ENCODE measurements at regions not wholly inside any gene's neighbourhood (a gene's known extent, or its start where the extent isn't known, plus 50 kb on each side); places are given as distances from the start of the nearest gene placed in this dataset.

- no peak for TF ChIP-seq ZBTB46 (CRISPR knock-in tag; IDR thresholded peaks at IDR 0.05; ENCODE audit: borderline replicate concordance)
- no peak for TF ChIP-seq HIVEP1 (CRISPR knock-in tag; IDR thresholded peaks at IDR 0.05)
- no peak for TF ChIP-seq PREB (CRISPR knock-in tag; IDR thresholded peaks at IDR 0.05)
- no peak for TF ChIP-seq ZNF12 (CRISPR knock-in tag; IDR thresholded peaks at IDR 0.05)
- no peak for TF ChIP-seq ZNF17 (CRISPR knock-in tag; IDR thresholded peaks at IDR 0.05)
- TF ChIP-seq CEBPZ (IDR thresholded peaks at IDR 0.05; ENCODE audit: low read length), result no peak
- TF ChIP-seq UBTF (CRISPR knock-in tag; IDR thresholded peaks at IDR 0.05), result no peak
- no peak for TF ChIP-seq ZMYM2 (CRISPR knock-in tag; IDR thresholded peaks at IDR 0.05)
- TF ChIP-seq IRF2 (CRISPR knock-in tag; IDR thresholded peaks at IDR 0.05), result no peak
Observed at GRCh38 chr2:23206650-23207049, 178.3 kb upstream of the KLHL29 start (continued).

All from HepG2 (cell line).